Kidney (tissue), 13 donors: ENCODE measurements at regions not wholly inside any gene's neighbourhood (a gene's known extent, or its start where the extent isn't known, plus 50 kb on each side); places are given as distances from the start of the nearest gene placed in this dataset.

Experiments used
- DNase-seq, 5 donors: peaks; one replicate each; pipeline ENCODE4 v3.0.0-alpha.2; 2013 to 2020
- FAIRE-seq: peaks from 2 replicates; lab custom pipeline; 2012; peaks lifted over from hg19 to GRCh38; lab: Jason Lieb, UNC
- H3K27ac ChIP-seq, 2 donors: one replicate each; pipeline ENCODE4 v1.7.0; 2013; ENCODE audit warnings: low read depth in 2 of 2, low read length in 2 of 2, inconsistent platforms in 1 of 2
- H3K27me3 ChIP-seq: one replicate; pipeline ENCODE4 v1.7.1; 2013; ENCODE audit warnings: low read length, inconsistent platforms; ENCODE audit not compliant: control insufficient read depth, insufficient read depth
- H3K36me3 ChIP-seq, 3 donors: one replicate each; pipeline versions ENCODE4 v1.7.0 to v1.7.1; 2013; ENCODE audit warnings: low read length in 3 of 3, control low read depth in 1 of 3, inconsistent platforms in 1 of 3; ENCODE audit not compliant: insufficient read depth in 3 of 3, control insufficient read depth in 2 of 3
- H3K4me1 ChIP-seq, 3 donors: one replicate each; pipeline versions ENCODE4 v1.7.0 to v1.7.1; 2013; ENCODE audit warnings: low read length in 3 of 3, inconsistent platforms in 1 of 3, low read depth in 1 of 3; ENCODE audit not compliant: control insufficient read depth in 2 of 3, insufficient read depth in 2 of 3
- H3K4me3 ChIP-seq, 3 donors: one replicate each; pipeline versions ENCODE4 v1.7.0 to v1.8.1; 2013; ENCODE audit warnings: low read length in 3 of 3, control low read depth in 1 of 3, inconsistent platforms in 1 of 3
- H3K9ac ChIP-seq, 3 donors: one replicate each; pipeline versions ENCODE4 v1.7.0 to v1.7.1; 2013; ENCODE audit warnings: low read length in 3 of 3, control low read depth in 1 of 3, inconsistent platforms in 1 of 3
- H3K9me3 ChIP-seq, 3 donors: one replicate each; pipeline versions ENCODE4 v1.7.0 to v1.7.1; 2013; ENCODE audit warnings: low read length in 3 of 3, control low read depth in 1 of 3, inconsistent platforms in 1 of 3; ENCODE audit not compliant: control insufficient read depth in 2 of 3, insufficient read depth in 1 of 3
- intact Hi-C: fragments of 100-400 bp; cut with DNase I; formaldehyde crosslinking; loops from one replicate; pipeline ENCODE4 v1.11.1; 2022
- TF ChIP-seq, protein P1 (sequence below): IDR thresholded peaks from 3 replicates; pipeline ENCODE4 v1.5.1; 2012; ENCODE audit warnings: mild to moderate bottlenecking, moderate library complexity, borderline replicate concordance; ENCODE audit not compliant: insufficient read depth; ENCODE audit errors: extremely low read depth
- donor health status: control.
- donor health status: control.
- donor health status: control.
- donor health status: control.
- donor health status: control.
- donor health status: DM: yes; HTN: yes; CAD: no.
- donor health status: Normal renal cell carcinoma (clear cell type).

DNA sequence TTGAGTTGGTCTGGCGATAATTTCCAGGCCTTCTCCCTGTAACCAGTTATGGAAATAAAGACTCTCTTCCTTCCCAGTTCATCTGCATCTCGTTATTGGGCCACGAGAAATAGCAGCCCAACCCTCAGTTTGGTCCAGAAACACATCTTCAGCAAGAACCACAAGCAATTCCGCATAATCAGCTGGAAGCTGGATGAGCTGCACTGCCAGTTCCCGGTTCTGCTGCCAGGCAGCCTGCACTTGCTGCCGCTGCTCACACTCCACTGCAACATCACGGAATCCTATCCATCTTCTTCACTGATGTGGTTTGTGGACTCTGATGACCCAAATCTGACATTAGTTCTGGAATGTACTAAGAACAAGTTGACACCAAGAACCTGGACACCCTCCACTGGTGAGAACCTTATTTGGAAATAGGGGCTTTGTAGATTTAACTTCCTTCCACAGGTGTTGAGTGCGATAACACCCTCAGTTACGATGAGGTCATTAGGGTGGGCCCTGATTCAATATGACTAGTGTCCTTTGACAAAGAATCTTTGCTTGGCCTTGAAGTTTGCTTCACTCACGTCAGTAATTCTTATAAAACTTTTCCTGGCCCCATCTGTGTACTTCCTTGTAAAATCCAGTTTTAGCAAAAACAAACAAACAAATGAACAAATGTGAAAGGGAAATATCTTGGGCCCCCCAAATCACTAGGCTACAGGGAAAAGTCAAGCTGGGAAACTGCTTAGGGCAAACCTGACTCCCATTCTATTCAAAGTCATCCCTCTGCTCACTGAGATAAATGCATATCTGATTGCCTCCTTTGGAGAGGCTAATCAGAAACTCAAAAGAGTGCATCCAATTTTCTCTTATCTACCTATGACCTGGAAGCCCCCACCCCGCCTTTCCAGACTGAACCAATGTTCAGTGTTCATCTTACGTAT lies 221.9 kb upstream of the PROK2 start:
- no peak overlapping the region for H3K9ac ChIP-seq
- intact Hi-C loops: no loop called here
- no peak overlapping the region for H3K4me3 ChIP-seq
- H3K9me3 ChIP-seq: no peaks in the 10 kb centered on the region
- no peaks in the 10 kb centered on the region for H3K4me1 ChIP-seq
- DNase-seq (no peak), FAIRE-seq (no peak)
- no peaks in the 10 kb centered on the region for H3K27me3 ChIP-seq
- no peaks in the 10 kb centered on the region for H3K36me3 ChIP-seq
- no peak overlapping the region for H3K27ac ChIP-seq
- TF ChIP-seq, protein P1, sequence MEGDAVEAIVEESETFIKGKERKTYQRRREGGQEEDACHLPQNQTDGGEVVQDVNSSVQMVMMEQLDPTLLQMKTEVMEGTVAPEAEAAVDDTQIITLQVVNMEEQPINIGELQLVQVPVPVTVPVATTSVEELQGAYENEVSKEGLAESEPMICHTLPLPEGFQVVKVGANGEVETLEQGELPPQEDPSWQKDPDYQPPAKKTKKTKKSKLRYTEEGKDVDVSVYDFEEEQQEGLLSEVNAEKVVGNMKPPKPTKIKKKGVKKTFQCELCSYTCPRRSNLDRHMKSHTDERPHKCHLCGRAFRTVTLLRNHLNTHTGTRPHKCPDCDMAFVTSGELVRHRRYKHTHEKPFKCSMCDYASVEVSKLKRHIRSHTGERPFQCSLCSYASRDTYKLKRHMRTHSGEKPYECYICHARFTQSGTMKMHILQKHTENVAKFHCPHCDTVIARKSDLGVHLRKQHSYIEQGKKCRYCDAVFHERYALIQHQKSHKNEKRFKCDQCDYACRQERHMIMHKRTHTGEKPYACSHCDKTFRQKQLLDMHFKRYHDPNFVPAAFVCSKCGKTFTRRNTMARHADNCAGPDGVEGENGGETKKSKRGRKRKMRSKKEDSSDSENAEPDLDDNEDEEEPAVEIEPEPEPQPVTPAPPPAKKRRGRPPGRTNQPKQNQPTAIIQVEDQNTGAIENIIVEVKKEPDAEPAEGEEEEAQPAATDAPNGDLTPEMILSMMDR: no peak

DNA sequence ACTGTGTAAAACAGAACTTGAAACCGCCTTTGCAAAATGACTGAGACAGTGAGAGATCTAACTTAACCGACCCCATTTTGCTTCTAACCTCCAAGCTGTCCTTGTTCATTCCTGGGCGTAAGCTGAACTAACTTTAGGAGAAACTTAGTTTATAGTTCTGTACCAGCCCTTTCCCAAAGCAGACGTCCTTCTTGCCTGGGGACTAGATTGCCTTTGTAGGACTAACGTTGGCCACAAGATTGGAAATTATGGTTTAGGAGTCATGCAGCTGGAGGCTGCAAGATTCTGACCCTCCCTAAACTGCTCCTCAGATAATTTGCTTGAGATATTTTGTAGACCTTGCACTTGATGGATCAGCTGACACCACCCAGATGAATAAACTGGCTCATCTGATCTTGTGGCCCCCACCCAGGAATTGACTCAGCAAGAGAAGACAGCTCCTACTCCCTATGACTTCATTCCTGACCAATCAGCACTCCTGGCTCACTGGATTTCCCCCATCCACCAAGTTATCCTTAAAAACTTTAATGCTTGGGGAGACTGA lies 219.9 kb upstream of the PROK2 start:
- Histone ChIP-seq H3K4me3 (no peak overlapping the region), H3K9ac (no peak overlapping the region), H3K4me1 (no peaks in the 10 kb centered on the region), H3K27me3 (no peaks in the 10 kb centered on the region), H3K9me3 (no peaks in the 10 kb centered on the region), H3K27ac (no peak overlapping the region), H3K36me3 (no peaks in the 10 kb centered on the region)
- TF ChIP-seq, protein P1: no peak
- no peak for DNase-seq
- intact Hi-C loops: no loop called here
- FAIRE-seq: no peak

DNA sequence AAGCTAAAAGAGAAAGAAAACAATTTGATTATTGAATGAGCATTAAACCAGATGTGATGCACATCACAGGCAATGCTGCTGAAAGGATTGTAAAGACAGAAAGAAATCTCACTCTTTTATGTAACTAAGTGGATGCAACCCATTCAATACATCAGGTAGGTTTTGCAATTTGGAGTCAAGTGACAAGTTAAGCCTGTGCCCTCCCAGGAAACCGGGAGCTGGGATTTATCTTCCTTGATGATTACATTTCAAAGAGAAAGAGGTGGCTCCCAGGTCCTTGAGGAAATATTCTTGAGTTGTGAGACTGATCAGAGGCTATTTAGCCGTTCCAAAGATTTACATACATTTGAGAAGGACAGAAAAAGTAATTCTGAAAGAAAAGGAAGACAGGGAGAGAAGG lies 219.0 kb upstream of the PROK2 start:
- DNase-seq (no peak), FAIRE-seq (no peak)
- Histone ChIP-seq H3K4me1 (no peaks in the 10 kb centered on the region), H3K9ac (no peak overlapping the region), H3K4me3 (no peak overlapping the region), H3K27ac (no peak overlapping the region), H3K9me3 (no peaks in the 10 kb centered on the region), H3K27me3 (no peaks in the 10 kb centered on the region), H3K36me3 (no peaks in the 10 kb centered on the region)
- TF ChIP-seq, protein P1: no peak
- intact Hi-C loops: no loop called here
